ENCODE measurements at regions not wholly inside any gene's neighbourhood (a gene's known extent, or its start where the extent isn't known, plus 50 kb on each side); places are given as distances from the start of the nearest gene placed in this dataset.
"Not testable (repeated sequence)": the region's sequence is repeated elsewhere in the genome, so short reads cannot be mapped to it uniquely, and the experiment has no call there.

- Histone ChIP-seq H3K27ac (ENCODE audit: insufficient read depth, low read depth, low read length, poor library complexity, severe bottlenecking) (no peak overlapping the region), H3K4me1 (ENCODE audit: control insufficient read depth, insufficient read depth, low read length) (no peaks in the 10 kb centered on the region), H3K4me3 (ENCODE audit: insufficient read depth, low read depth, low read length) (no peak overlapping the region), H3K36me3 (ENCODE audit: control insufficient read depth, insufficient read depth, low read length) (no peaks in the 10 kb centered on the region), H3K9me3 (ENCODE audit: control insufficient read depth, low read length) (no peaks in the 10 kb centered on the region), H3K27me3 (ENCODE audit: control insufficient read depth, insufficient read depth, low read length, poor library complexity, severe bottlenecking) (no peaks in the 10 kb centered on the region)
- WGBS, 2 experiments, result 97 to 98% methylated on average over 4 of the region's 4 CpGs
These were observed 382.9 kb downstream of the MAT2B start for GRCh38 chr5:163888366-163888765.

GRCh38 chr5:163889369-163889768 is 383.9 kb downstream of the MAT2B start:
- Histone ChIP-seq H3K4me3 (ENCODE audit: insufficient read depth, low read depth, low read length) (no peak overlapping the region), H3K9me3 (ENCODE audit: control insufficient read depth, low read length) (no peaks in the 10 kb centered on the region), H3K27ac (ENCODE audit: insufficient read depth, low read depth, low read length, poor library complexity, severe bottlenecking) (no peak overlapping the region), H3K27me3 (ENCODE audit: control insufficient read depth, insufficient read depth, low read length, poor library complexity, severe bottlenecking) (no peaks in the 10 kb centered on the region), H3K4me1 (ENCODE audit: control insufficient read depth, insufficient read depth, low read length) (no peaks in the 10 kb centered on the region), H3K36me3 (ENCODE audit: control insufficient read depth, insufficient read depth, low read length) (no peaks in the 10 kb centered on the region)

- H3K27me3 ChIP-seq (ENCODE audit: control insufficient read depth, insufficient read depth, low read length, poor library complexity, severe bottlenecking), result no peaks in the 10 kb centered on the region
- no peak overlapping the region for H3K4me3 ChIP-seq (ENCODE audit: insufficient read depth, low read depth, low read length)
- H3K36me3 ChIP-seq (ENCODE audit: control insufficient read depth, insufficient read depth, low read length), result no peaks in the 10 kb centered on the region
- no peaks in the 10 kb centered on the region for H3K4me1 ChIP-seq (ENCODE audit: control insufficient read depth, insufficient read depth, low read length)
- WGBS, 2 experiments, result 94 to 100% methylated on average over 1 to 2 of the region's 2 CpGs
- H3K9me3 ChIP-seq (ENCODE audit: control insufficient read depth, low read length), result no peaks in the 10 kb centered on the region
- no peak overlapping the region for H3K27ac ChIP-seq (ENCODE audit: insufficient read depth, low read depth, low read length, poor library complexity, severe bottlenecking)
These were observed 384.8 kb downstream of the MAT2B start for GRCh38 chr5:163890261-163890660.

- WGBS, 2 experiments, result 86 to 90% methylated on average over 2 of the region's 2 CpGs
- H3K4me1 ChIP-seq (ENCODE audit: control insufficient read depth, insufficient read depth, low read length), result no peaks in the 10 kb centered on the region
These were observed 387.9 kb downstream of the MAT2B start for GRCh38 chr5:163893281-163893680.

GRCh38 chr5:163894645-163895044 is 389.2 kb downstream of the MAT2B start:
- no peak overlapping the region for H3K27ac ChIP-seq (ENCODE audit: insufficient read depth, low read depth, low read length, poor library complexity, severe bottlenecking)
- no peaks in the 10 kb centered on the region for H3K4me1 ChIP-seq (ENCODE audit: control insufficient read depth, insufficient read depth, low read length)
- no peak overlapping the region for H3K4me3 ChIP-seq (ENCODE audit: insufficient read depth, low read depth, low read length)
- H3K27me3 ChIP-seq (ENCODE audit: control insufficient read depth, insufficient read depth, low read length, poor library complexity, severe bottlenecking), result no peaks in the 10 kb centered on the region
- H3K9me3 ChIP-seq (ENCODE audit: control insufficient read depth, low read length), result no peaks in the 10 kb centered on the region
- no peaks in the 10 kb centered on the region for H3K36me3 ChIP-seq (ENCODE audit: control insufficient read depth, insufficient read depth, low read length)

More at GRCh38 chr5:163893281-163893680, 387.9 kb downstream of the MAT2B start:
- H3K4me3 ChIP-seq (ENCODE audit: insufficient read depth, low read depth, low read length), result no peak overlapping the region
- no peaks in the 10 kb centered on the region for H3K9me3 ChIP-seq (ENCODE audit: control insufficient read depth, low read length)
- H3K27ac ChIP-seq (ENCODE audit: insufficient read depth, low read depth, low read length, poor library complexity, severe bottlenecking), result no peak overlapping the region
- H3K27me3 ChIP-seq (ENCODE audit: control insufficient read depth, insufficient read depth, low read length, poor library complexity, severe bottlenecking), result no peaks in the 10 kb centered on the region
- no peaks in the 10 kb centered on the region for H3K36me3 ChIP-seq (ENCODE audit: control insufficient read depth, insufficient read depth, low read length)

GRCh38 chr5:163898873-163899272 is 393.5 kb downstream of the MAT2B start:
- Histone ChIP-seq H3K9me3 (ENCODE audit: control insufficient read depth, low read length) (no peaks in the 10 kb centered on the region), H3K27me3 (ENCODE audit: control insufficient read depth, insufficient read depth, low read length, poor library complexity, severe bottlenecking) (no peaks in the 10 kb centered on the region), H3K36me3 (ENCODE audit: control insufficient read depth, insufficient read depth, low read length) (no peaks in the 10 kb centered on the region), H3K4me1 (ENCODE audit: control insufficient read depth, insufficient read depth, low read length) (no peaks in the 10 kb centered on the region), H3K27ac (ENCODE audit: insufficient read depth, low read depth, low read length, poor library complexity, severe bottlenecking) (no peak overlapping the region), H3K4me3 (ENCODE audit: insufficient read depth, low read depth, low read length) (no peak overlapping the region)

GRCh38 chr5:163907783-163908182 is 402.4 kb downstream of the MAT2B start:
- not testable (repeated sequence) for H3K4me3 ChIP-seq (ENCODE audit: insufficient read depth, low read depth, low read length); H3K27me3 ChIP-seq (ENCODE audit: control insufficient read depth, insufficient read depth, low read length, poor library complexity, severe bottlenecking); H3K36me3 ChIP-seq (ENCODE audit: control insufficient read depth, insufficient read depth, low read length); H3K9me3 ChIP-seq (ENCODE audit: control insufficient read depth, low read length); H3K4me1 ChIP-seq (ENCODE audit: control insufficient read depth, insufficient read depth, low read length); H3K27ac ChIP-seq (ENCODE audit: insufficient read depth, low read depth, low read length, poor library complexity, severe bottlenecking)
- 88 to 100% methylated on average over 1 of the region's 1 CpG for WGBS, 2 experiments

GRCh38 chr5:163908253-163908652 is 402.8 kb downstream of the MAT2B start:
- no peak overlapping the region for H3K27ac ChIP-seq (ENCODE audit: insufficient read depth, low read depth, low read length, poor library complexity, severe bottlenecking)
- no peak overlapping the region for H3K4me3 ChIP-seq (ENCODE audit: insufficient read depth, low read depth, low read length)
- no peaks in the 10 kb centered on the region for H3K9me3 ChIP-seq (ENCODE audit: control insufficient read depth, low read length)
- H3K27me3 ChIP-seq (ENCODE audit: control insufficient read depth, insufficient read depth, low read length, poor library complexity, severe bottlenecking), result no peaks in the 10 kb centered on the region
- WGBS, 2 experiments, result 87 to 91% methylated on average over 3 of the region's 3 CpGs
- H3K36me3 ChIP-seq (ENCODE audit: control insufficient read depth, insufficient read depth, low read length), result no peaks in the 10 kb centered on the region
- no peaks in the 10 kb centered on the region for H3K4me1 ChIP-seq (ENCODE audit: control insufficient read depth, insufficient read depth, low read length)

- Histone ChIP-seq H3K27me3 (ENCODE audit: control insufficient read depth, insufficient read depth, low read length, poor library complexity, severe bottlenecking) (no peaks in the 10 kb centered on the region), H3K36me3 (ENCODE audit: control insufficient read depth, insufficient read depth, low read length) (no peaks in the 10 kb centered on the region), H3K4me1 (ENCODE audit: control insufficient read depth, insufficient read depth, low read length) (no peaks in the 10 kb centered on the region), H3K27ac (ENCODE audit: insufficient read depth, low read depth, low read length, poor library complexity, severe bottlenecking) (no peak overlapping the region), H3K9me3 (ENCODE audit: control insufficient read depth, low read length) (no peaks in the 10 kb centered on the region), H3K4me3 (ENCODE audit: insufficient read depth, low read depth, low read length) (no peak overlapping the region)
- WGBS, 2 experiments, result 100% methylated on average over 1 of the region's 1 CpG
These were observed 404.8 kb downstream of the MAT2B start for GRCh38 chr5:163910226-163910625.

GRCh38 chr5:163912046-163912445 is 406.6 kb downstream of the MAT2B start:
- no peaks in the 10 kb centered on the region for H3K36me3 ChIP-seq (ENCODE audit: control insufficient read depth, insufficient read depth, low read length)
- no peaks in the 10 kb centered on the region for H3K4me1 ChIP-seq (ENCODE audit: control insufficient read depth, insufficient read depth, low read length)
- 93 to 94% methylated on average over 4 of the region's 4 CpGs for WGBS, 2 experiments
- H3K27ac ChIP-seq (ENCODE audit: insufficient read depth, low read depth, low read length, poor library complexity, severe bottlenecking), result no peak overlapping the region
- no peak overlapping the region for H3K4me3 ChIP-seq (ENCODE audit: insufficient read depth, low read depth, low read length)
- no peaks in the 10 kb centered on the region for H3K9me3 ChIP-seq (ENCODE audit: control insufficient read depth, low read length)
- H3K27me3 ChIP-seq (ENCODE audit: control insufficient read depth, insufficient read depth, low read length, poor library complexity, severe bottlenecking), result no peaks in the 10 kb centered on the region

GRCh38 chr5:163913548-163913947 is 408.1 kb downstream of the MAT2B start:
- Histone ChIP-seq H3K27me3 (ENCODE audit: control insufficient read depth, insufficient read depth, low read length, poor library complexity, severe bottlenecking) (no peaks in the 10 kb centered on the region), H3K27ac (ENCODE audit: insufficient read depth, low read depth, low read length, poor library complexity, severe bottlenecking) (no peak overlapping the region), H3K4me3 (ENCODE audit: insufficient read depth, low read depth, low read length) (no peak overlapping the region), H3K36me3 (ENCODE audit: control insufficient read depth, insufficient read depth, low read length) (no peaks in the 10 kb centered on the region), H3K4me1 (ENCODE audit: control insufficient read depth, insufficient read depth, low read length) (no peaks in the 10 kb centered on the region), H3K9me3 (ENCODE audit: control insufficient read depth, low read length) (no peaks in the 10 kb centered on the region)
- 86 to 97% methylated on average over 2 to 3 of the region's 3 CpGs for WGBS, 2 experiments

Data from ectodermal cell (in vitro differentiated cells).